GM23338 (cell line): ENCODE measurements at regions not wholly inside any gene's neighbourhood (a gene's known extent, or its start where the extent isn't known, plus 50 kb on each side); places are given as distances from the start of the nearest gene placed in this dataset.

Experiments
- ATAC-seq: fragments of 200-7000 bp; cut with Tn5 transposase; 3 replicates; pipeline ENCODE4 v1.9.1; 2020
- DNase-seq: peaks from one replicate; pipeline ENCODE4 v3.0.0-alpha.2; 2015; ENCODE audit warnings: low spot score
- H2AFZ ChIP-seq: fragments of 200-600 bp; sonication (generic); 2 replicates; pipeline ENCODE4 v1.8.0; 2016; ENCODE audit warnings: antibody characterized with exemption, mild to moderate bottlenecking, moderate library complexity
- H3F3A ChIP-seq: fragments of 200-600 bp; sonication (generic); replicated peaks from 2 replicates; pipeline ENCODE4 v1.8.0; 2017; ENCODE audit warnings: antibody characterized with exemption, mixed run types, low read depth
- H3K27ac ChIP-seq: fragments of 200-600 bp; sonication (generic); 2 replicates; pipeline ENCODE4 v1.6.1; 2016; ENCODE audit warnings: low read depth
- H3K27me3 ChIP-seq: fragments of 200-600 bp; sonication (generic); 2 replicates; pipeline ENCODE4 v1.8.0; 2016; ENCODE audit warnings: mild to moderate bottlenecking, mixed run types, moderate library complexity; ENCODE audit not compliant: insufficient read depth
- H3K36me3 ChIP-seq: fragments of 200-600 bp; sonication (generic); 2 replicates; pipeline ENCODE4 v1.8.0; 2016; ENCODE audit warnings: mild to moderate bottlenecking; ENCODE audit not compliant: insufficient read depth
- H3K4me1 ChIP-seq: fragments of 200-600 bp; sonication (generic); 2 replicates; pipeline ENCODE4 v1.8.0; 2016; ENCODE audit warnings: mild to moderate bottlenecking, moderate library complexity; ENCODE audit not compliant: insufficient read depth
- H3K4me2 ChIP-seq: fragments of 200-600 bp; sonication (generic); 2 replicates; pipeline ENCODE4 v1.7.1; 2017; ENCODE audit warnings: mixed run types
- H3K4me3 ChIP-seq: fragments of 200-600 bp; sonication (generic); 2 replicates; pipeline ENCODE4 v1.6.1; 2016; ENCODE audit warnings: mixed run types
- H3K79me2 ChIP-seq: fragments of 200-600 bp; sonication (generic); replicated peaks from 2 replicates; pipeline ENCODE4 v1.8.0; 2017; ENCODE audit warnings: mild to moderate bottlenecking; ENCODE audit not compliant: insufficient read depth
- H3K9me2 ChIP-seq: fragments of 200-600 bp; sonication (generic); 2 replicates; pipeline ENCODE4 v1.8.0; 2017; ENCODE audit not compliant: insufficient read depth
- H4K20me1 ChIP-seq: fragments of 200-600 bp; sonication (generic); replicated peaks from 2 replicates; pipeline ENCODE4 v1.8.0; 2017; ENCODE audit warnings: mild to moderate bottlenecking; ENCODE audit not compliant: insufficient read depth
- H3K27ac Mint-ChIP-seq: 2 replicates; pipeline ENCODE4 v1.8.0; 2020; ENCODE audit warnings: inconsistent platforms, mild to moderate bottlenecking, moderate library complexity, mixed read lengths
- H3K27me3 Mint-ChIP-seq: 3 replicates; pipeline ENCODE4 v1.8.0; 2022; ENCODE audit warnings: low read depth, mild to moderate bottlenecking, moderate library complexity, mixed read lengths, inconsistent platforms; ENCODE audit not compliant: insufficient read depth, poor library complexity
- H3K36me3 Mint-ChIP-seq: 3 replicates; pipeline ENCODE4 v1.8.0; 2021; ENCODE audit warnings: low read depth, mild to moderate bottlenecking, inconsistent platforms, moderate library complexity, mixed read lengths
- H3K4me1 Mint-ChIP-seq: 3 replicates; pipeline ENCODE4 v1.8.0; 2020; ENCODE audit warnings: mild to moderate bottlenecking, inconsistent platforms, mixed read lengths
- H3K4me3 Mint-ChIP-seq: 3 replicates; pipeline ENCODE4 v1.8.0; 2021; ENCODE audit warnings: moderate library complexity, mild to moderate bottlenecking, inconsistent platforms, mixed read lengths
- H3K9me3 Mint-ChIP-seq: 3 replicates; pipeline ENCODE4 v1.8.0; 2020; ENCODE audit warnings: moderate library complexity, mild to moderate bottlenecking, inconsistent platforms, mixed read lengths
- CREB1 ChIP-seq: fragments of 250-450 bp; sonication (Bioruptor Pico); IDR thresholded peaks from 2 replicates; pipeline ENCODE4 v1.5.0; 2020; ENCODE audit warnings: low read depth, mild to moderate bottlenecking, moderate library complexity
- CTCF ChIP-seq, 2 experiments: fragments of 200-600 bp in 1 of 2; sonication (generic) in 1 of 2; conservative IDR thresholded peaks; 2 replicates each; pipeline versions ENCODE4 v1.5.1 to v1.6.1; 2016 to 2017; ENCODE audit warnings: antibody characterized with exemption in 2 of 2, low read depth in 2 of 2, mild to moderate bottlenecking in 2 of 2, moderate library complexity in 1 of 2
- ETS1 ChIP-seq: IDR thresholded peaks from 2 replicates; pipeline ENCODE4 v1.6.1; 2016; ENCODE audit warnings: antibody characterized with exemption
- EZH2 ChIP-seq: fragments of 200-600 bp; sonication (generic); IDR thresholded peaks from one replicate; pipeline ENCODE4 v1.8.0; 2017; ENCODE audit warnings: antibody characterized with exemption, mild to moderate bottlenecking, low read depth; ENCODE audit not compliant: unreplicated experiment
- EZH2phosphoT487 ChIP-seq: fragments of 200-600 bp; sonication (generic); IDR thresholded peaks from one replicate; pipeline ENCODE4 v1.8.1; 2018; ENCODE audit warnings: antibody characterized with exemption; ENCODE audit not compliant: unreplicated experiment
- JUNB ChIP-seq: IDR thresholded peaks from one replicate; pipeline ENCODE4 v1.6.1; 2016; ENCODE audit warnings: antibody characterized with exemption; ENCODE audit not compliant: unreplicated experiment
- NANOG ChIP-seq: IDR thresholded peaks from 2 replicates; pipeline ENCODE4 v1.6.1; 2016; ENCODE audit warnings: antibody characterized with exemption, borderline replicate concordance
- POLR2AphosphoS5 ChIP-seq: IDR thresholded peaks from 2 replicates; pipeline ENCODE4 v1.6.1; 2016; ENCODE audit warnings: antibody characterized with exemption, low read depth
- REST ChIP-seq: IDR thresholded peaks from one replicate; pipeline ENCODE4 v1.6.1; 2018; ENCODE audit warnings: antibody characterized with exemption; ENCODE audit not compliant: unreplicated experiment
- STAT1 ChIP-seq: IDR thresholded peaks from one replicate; pipeline ENCODE4 v1.6.1; 2016; ENCODE audit warnings: antibody characterized with exemption; ENCODE audit not compliant: unreplicated experiment
- ZNF114 ChIP-seq: fragments of 250-450 bp; sonication (Bioruptor Pico); IDR thresholded peaks from 2 replicates; pipeline ENCODE4 v1.5.0; 2020; ENCODE audit warnings: mild to moderate bottlenecking, moderate library complexity
- ZNF331 ChIP-seq: fragments of 250-450 bp; sonication (Bioruptor Pico); IDR thresholded peaks from 2 replicates; pipeline ENCODE4 v1.5.0; 2020; ENCODE audit warnings: low read depth, mild to moderate bottlenecking, moderate library complexity
- ZNF462 ChIP-seq: fragments of 250-450 bp; sonication (Bioruptor Pico); IDR thresholded peaks from 2 replicates; pipeline ENCODE4 v1.5.0; 2020; ENCODE audit warnings: mild to moderate bottlenecking, moderate library complexity

GRCh38 chr15:36230776-36231175 is 348.6 kb upstream of the CDIN1 start:
- Histone ChIP-seq H3K4me2 (no peak overlapping the region), H3K27me3 (no peaks in the 10 kb centered on the region), H3K79me2 (no peaks in the 10 kb centered on the region), H3K36me3 (no peaks in the 10 kb centered on the region), H3K27ac (no peak overlapping the region), H4K20me1 (no peaks in the 10 kb centered on the region), H3K4me1 (peaks cover 21% of the 10 kb centered on the region), H3K9me2 (no peaks in the 10 kb centered on the region), H3F3A (no peaks in the 10 kb centered on the region), H2AFZ (no peak overlapping the region), H3K4me3 (no peak overlapping the region)
- H3K27me3 Mint-ChIP-seq: peaks cover 3% of the 10 kb centered on the region
- peaks cover 27% of the 10 kb centered on the region for H3K4me1 Mint-ChIP-seq
- ATAC-seq (no peak), DNase-seq (no peak)
- H3K36me3 Mint-ChIP-seq: no peaks in the 10 kb centered on the region
- no peaks in the 10 kb centered on the region; the same call in 2 of the 3 replicates for H3K9me3 Mint-ChIP-seq
- H3K4me3 Mint-ChIP-seq: no peak overlapping the region
- no peak for TF ChIP-seq NANOG
- no peak for TF ChIP-seq CTCF (conservative IDR thresholded peaks at IDR 0.05; ENCODE audit: low read depth in 2 of 2)
- no peak for TF ChIP-seq CREB1 (CRISPR knock-in tag)
- no peak for TF ChIP-seq REST
- no peak for TF ChIP-seq EZH2
- no peak for TF ChIP-seq ETS1
- TF ChIP-seq EZH2phosphoT487: no peak
- no peak for TF ChIP-seq ZNF114 (CRISPR knock-in tag)
- TF ChIP-seq POLR2AphosphoS5: no peak
- TF ChIP-seq JUNB: no peak
- TF ChIP-seq ZNF331 (CRISPR knock-in tag): no peak
- no peak for TF ChIP-seq STAT1
- TF ChIP-seq ZNF462 (CRISPR knock-in tag): no peak
- H3K27ac Mint-ChIP-seq: no peak overlapping the region
